ENCODE measurements at regions not wholly inside any gene's neighbourhood (a gene's known extent, or its start where the extent isn't known, plus 50 kb on each side); places are given as distances from the start of the nearest gene placed in this dataset.

GRCh38 chr1:58005212-58005611, 541.3 kb downstream of the OMA1 start:
- ATAC-seq (ENCODE audit: insufficient number of reproducible peaks, low FRiP score, low read depth) (no peak), DNase-seq (ENCODE audit: low spot score) (no peak)
- no peaks in the 10 kb centered on the region for H3K4me1 ChIP-seq (ENCODE audit: control insufficient read depth in 1 of 2, low read depth in 2 of 2)
- H3K27me3 ChIP-seq (replicated peaks; ENCODE audit: insufficient read depth), result no peaks in the 10 kb centered on the region
- no peaks in the 10 kb centered on the region for H3K36me3 ChIP-seq
- H3K27ac ChIP-seq, result no peak overlapping the region
- TF ChIP-seq, protein P1, sequence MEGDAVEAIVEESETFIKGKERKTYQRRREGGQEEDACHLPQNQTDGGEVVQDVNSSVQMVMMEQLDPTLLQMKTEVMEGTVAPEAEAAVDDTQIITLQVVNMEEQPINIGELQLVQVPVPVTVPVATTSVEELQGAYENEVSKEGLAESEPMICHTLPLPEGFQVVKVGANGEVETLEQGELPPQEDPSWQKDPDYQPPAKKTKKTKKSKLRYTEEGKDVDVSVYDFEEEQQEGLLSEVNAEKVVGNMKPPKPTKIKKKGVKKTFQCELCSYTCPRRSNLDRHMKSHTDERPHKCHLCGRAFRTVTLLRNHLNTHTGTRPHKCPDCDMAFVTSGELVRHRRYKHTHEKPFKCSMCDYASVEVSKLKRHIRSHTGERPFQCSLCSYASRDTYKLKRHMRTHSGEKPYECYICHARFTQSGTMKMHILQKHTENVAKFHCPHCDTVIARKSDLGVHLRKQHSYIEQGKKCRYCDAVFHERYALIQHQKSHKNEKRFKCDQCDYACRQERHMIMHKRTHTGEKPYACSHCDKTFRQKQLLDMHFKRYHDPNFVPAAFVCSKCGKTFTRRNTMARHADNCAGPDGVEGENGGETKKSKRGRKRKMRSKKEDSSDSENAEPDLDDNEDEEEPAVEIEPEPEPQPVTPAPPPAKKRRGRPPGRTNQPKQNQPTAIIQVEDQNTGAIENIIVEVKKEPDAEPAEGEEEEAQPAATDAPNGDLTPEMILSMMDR (IDR thresholded peaks at IDR 0.05), result no peak
- H3K9me3 ChIP-seq, result no peaks in the 10 kb centered on the region
- no peak overlapping the region for H3K4me3 ChIP-seq

DNA sequence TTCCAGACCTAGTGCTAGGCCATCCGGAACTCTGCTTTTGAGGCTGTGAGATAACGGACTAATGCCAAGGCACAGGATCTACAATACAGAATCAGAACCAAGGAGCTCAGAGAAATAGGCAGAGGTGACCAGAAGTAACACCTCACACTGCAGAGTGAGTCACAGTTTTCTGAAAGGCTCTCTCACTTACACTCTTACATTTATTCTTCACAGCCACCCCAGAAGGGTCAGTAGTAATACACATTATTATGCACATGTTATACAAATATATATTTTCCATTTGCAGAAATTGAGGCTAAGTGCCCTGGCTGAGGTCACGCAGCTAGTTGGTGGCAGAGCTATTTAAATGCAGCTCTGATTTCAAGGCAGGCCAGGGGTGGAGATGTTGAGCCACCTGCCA, 542.5 kb downstream of the OMA1 start:
- Histone ChIP-seq H3K36me3 (no peaks in the 10 kb centered on the region), H3K4me1 (ENCODE audit: control insufficient read depth in 1 of 2, low read depth in 2 of 2) (no peaks in the 10 kb centered on the region), H3K4me3 (no peak overlapping the region), H3K9me3 (no peaks in the 10 kb centered on the region), H3K27me3 (replicated peaks; ENCODE audit: insufficient read depth) (no peaks in the 10 kb centered on the region), H3K27ac (no peak overlapping the region)
- TF ChIP-seq, protein P1 (IDR thresholded peaks at IDR 0.05), result no peak
- ATAC-seq (ENCODE audit: insufficient number of reproducible peaks, low FRiP score, low read depth), result no peak
- no peak for DNase-seq (ENCODE audit: low spot score)

GRCh38 chr1:58003059-58003458, 543.5 kb downstream of the OMA1 start:
- Histone ChIP-seq H3K4me1 (ENCODE audit: control insufficient read depth in 1 of 2, low read depth in 2 of 2) (no peaks in the 10 kb centered on the region), H3K4me3 (no peak overlapping the region), H3K36me3 (no peaks in the 10 kb centered on the region), H3K9me3 (no peaks in the 10 kb centered on the region), H3K27ac (no peak overlapping the region), H3K27me3 (replicated peaks; ENCODE audit: insufficient read depth) (no peaks in the 10 kb centered on the region)
- DNase-seq (ENCODE audit: low spot score) (no peak), ATAC-seq (ENCODE audit: insufficient number of reproducible peaks, low FRiP score, low read depth) (no peak)
- TF ChIP-seq, protein P1 (IDR thresholded peaks at IDR 0.05), result no peak

DNA sequence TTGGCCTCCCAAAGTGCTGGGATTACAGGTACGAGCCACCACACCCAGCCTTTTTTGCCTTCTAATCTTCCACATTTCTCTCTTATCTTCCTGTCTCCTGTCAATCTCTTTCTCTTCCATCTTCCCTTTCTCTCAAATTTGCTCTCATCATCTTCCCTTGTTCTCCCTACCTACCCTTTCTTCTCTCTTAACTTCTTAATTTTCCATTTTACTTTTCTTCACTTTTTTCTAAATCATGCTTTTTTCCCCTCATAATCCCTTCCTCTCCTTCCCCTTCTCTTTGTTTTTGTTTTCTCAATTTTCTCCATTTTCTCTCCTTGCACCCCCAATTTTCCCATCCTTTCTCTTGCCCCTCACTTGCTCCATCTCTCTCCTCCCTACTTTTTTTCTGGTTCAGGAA, 545.7 kb downstream of the OMA1 start:
- ATAC-seq (ENCODE audit: insufficient number of reproducible peaks, low FRiP score, low read depth), result no peak
- Histone ChIP-seq H3K9me3 (no peaks in the 10 kb centered on the region), H3K27me3 (replicated peaks; ENCODE audit: insufficient read depth) (no peaks in the 10 kb centered on the region), H3K4me3 (no peak overlapping the region), H3K36me3 (no peaks in the 10 kb centered on the region), H3K27ac (no peak overlapping the region), H3K4me1 (ENCODE audit: control insufficient read depth in 1 of 2, low read depth in 2 of 2) (no peaks in the 10 kb centered on the region)
- TF ChIP-seq, protein P1 (IDR thresholded peaks at IDR 0.05), result no peak
- no peak for DNase-seq (ENCODE audit: low spot score)

GRCh38 chr1:58000116-58000515, 546.4 kb downstream of the OMA1 start:
- H3K4me1 ChIP-seq (ENCODE audit: control insufficient read depth in 1 of 2, low read depth in 2 of 2), result no peaks in the 10 kb centered on the region
- no peaks in the 10 kb centered on the region for H3K27me3 ChIP-seq (replicated peaks; ENCODE audit: insufficient read depth)
- DNase-seq (ENCODE audit: low spot score) (no peak), ATAC-seq (ENCODE audit: insufficient number of reproducible peaks, low FRiP score, low read depth) (no peak)
- no peak overlapping the region for H3K27ac ChIP-seq
- no peak overlapping the region for H3K4me3 ChIP-seq
- no peaks in the 10 kb centered on the region for H3K9me3 ChIP-seq
- H3K36me3 ChIP-seq, result no peaks in the 10 kb centered on the region
- TF ChIP-seq, protein P1 (IDR thresholded peaks at IDR 0.05), result no peak

Data from thoracic aorta (tissue), 2 donors.